GM13976 (cell line): ENCODE measurements at regions not wholly inside any gene's neighbourhood (a gene's known extent, or its start where the extent isn't known, plus 50 kb on each side); places are given as distances from the start of the nearest gene placed in this dataset.
"Not testable (repeated sequence)": the region's sequence is repeated elsewhere in the genome, so short reads cannot be mapped to it uniquely, and the experiment has no call there.

ENCODE experiments used
- DNase-seq: peaks from one replicate; pipeline ENCODE4 v3.0.0; 2012; ENCODE audit warnings: low spot score
- in situ Hi-C: fragments of 300-500 bp; cut with MboI; formaldehyde crosslinking; loops from one replicate; pipeline ENCODE4 v1.12.0; 2022; ENCODE audit warnings: low sequenced_read_pairs, mixed read lengths, inconsistent platforms; ENCODE audit not compliant: unreplicated experiment
- TF ChIP-seq, protein P1 (sequence below): IDR thresholded peaks from 2 replicates; pipeline ENCODE4 v1.5.1; 2012; ENCODE audit warnings: borderline replicate concordance, mild to moderate bottlenecking; ENCODE audit not compliant: insufficient read depth; ENCODE audit errors: extremely low read depth, missing control alignments, control extremely low read depth

DNA sequence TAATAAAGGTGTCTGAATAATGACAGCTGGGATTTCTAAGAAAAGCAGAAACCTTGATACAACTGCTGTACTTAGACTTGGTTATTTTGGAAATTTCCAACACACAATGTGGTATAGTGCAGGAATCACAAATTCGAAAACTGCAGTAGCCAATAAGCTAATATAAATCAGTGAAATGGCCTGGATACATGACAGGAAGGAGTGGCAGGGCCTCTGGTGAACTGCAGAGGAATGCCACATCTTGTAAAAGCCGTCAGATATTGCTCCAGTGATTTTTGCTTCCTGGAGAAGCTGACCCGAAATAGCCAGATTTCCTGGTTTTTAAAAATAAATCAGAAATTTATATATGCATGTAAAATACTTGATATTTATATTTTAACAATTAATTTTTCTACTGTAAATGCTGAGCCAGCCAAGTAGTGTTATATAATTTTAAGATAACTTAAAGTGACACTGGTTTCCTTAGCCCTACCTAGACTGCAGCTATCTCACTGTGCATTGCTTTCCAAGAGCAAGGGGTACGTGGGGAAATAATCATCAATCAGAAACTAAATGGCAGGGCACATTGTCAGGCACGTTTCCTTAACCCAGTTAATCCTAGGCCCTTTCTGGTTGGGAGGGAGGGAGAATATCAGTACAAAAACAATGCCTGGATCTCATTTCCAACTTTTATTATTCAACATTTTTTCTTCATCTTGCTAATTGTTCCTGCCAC is 182.4 kb downstream of the RASEF start:
- TF ChIP-seq, protein P1, sequence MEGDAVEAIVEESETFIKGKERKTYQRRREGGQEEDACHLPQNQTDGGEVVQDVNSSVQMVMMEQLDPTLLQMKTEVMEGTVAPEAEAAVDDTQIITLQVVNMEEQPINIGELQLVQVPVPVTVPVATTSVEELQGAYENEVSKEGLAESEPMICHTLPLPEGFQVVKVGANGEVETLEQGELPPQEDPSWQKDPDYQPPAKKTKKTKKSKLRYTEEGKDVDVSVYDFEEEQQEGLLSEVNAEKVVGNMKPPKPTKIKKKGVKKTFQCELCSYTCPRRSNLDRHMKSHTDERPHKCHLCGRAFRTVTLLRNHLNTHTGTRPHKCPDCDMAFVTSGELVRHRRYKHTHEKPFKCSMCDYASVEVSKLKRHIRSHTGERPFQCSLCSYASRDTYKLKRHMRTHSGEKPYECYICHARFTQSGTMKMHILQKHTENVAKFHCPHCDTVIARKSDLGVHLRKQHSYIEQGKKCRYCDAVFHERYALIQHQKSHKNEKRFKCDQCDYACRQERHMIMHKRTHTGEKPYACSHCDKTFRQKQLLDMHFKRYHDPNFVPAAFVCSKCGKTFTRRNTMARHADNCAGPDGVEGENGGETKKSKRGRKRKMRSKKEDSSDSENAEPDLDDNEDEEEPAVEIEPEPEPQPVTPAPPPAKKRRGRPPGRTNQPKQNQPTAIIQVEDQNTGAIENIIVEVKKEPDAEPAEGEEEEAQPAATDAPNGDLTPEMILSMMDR: no peak
- in situ Hi-C loops: no loop called here
- DNase-seq: no peak

DNA sequence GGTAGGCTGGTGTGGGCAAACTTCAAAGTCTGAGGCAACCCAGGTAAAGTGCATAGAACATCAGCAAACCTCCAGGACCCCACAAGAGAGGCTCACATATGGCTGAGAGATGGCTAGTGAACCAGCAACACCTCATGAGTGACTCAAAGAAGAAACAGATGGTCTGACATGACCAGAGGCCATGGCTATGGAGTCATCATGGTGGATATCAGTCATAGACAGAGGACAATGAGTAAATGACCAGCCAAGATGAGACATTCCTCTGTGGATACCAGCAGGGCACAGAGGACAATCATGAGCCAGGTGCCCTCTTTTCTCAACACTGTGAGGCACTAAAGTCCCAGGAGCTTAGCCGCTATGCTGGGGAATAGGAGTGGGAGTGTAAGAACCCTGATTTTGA is 180.8 kb downstream of the RASEF start:
- DNase-seq: no peak

DNA sequence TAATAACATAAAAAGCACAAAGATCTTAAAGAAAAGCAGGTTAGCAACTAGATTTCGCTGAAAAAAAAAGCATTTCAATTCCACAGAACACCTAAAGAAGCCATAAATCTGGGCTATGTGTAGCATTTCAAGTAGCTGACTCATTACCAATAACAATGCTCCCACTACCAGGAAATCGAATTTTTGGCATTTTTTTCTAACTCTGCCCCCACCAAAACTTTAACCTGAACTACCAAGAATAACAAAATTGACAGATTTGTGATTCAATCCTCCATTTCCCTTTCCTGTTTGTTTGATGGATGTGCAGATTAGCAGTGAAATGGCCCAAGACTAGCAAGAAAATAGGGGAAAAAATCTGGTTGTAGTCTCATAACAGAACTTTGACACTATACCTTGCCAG is 180.2 kb downstream of the RASEF start:
- DNase-seq: no peak
- in situ Hi-C loops: no loop called here
- TF ChIP-seq, protein P1: no peak

More for the DNA sequence above, 180.8 kb downstream of the RASEF start:
- in situ Hi-C loops: no loop called here
- TF ChIP-seq, protein P1: no peak

DNA sequence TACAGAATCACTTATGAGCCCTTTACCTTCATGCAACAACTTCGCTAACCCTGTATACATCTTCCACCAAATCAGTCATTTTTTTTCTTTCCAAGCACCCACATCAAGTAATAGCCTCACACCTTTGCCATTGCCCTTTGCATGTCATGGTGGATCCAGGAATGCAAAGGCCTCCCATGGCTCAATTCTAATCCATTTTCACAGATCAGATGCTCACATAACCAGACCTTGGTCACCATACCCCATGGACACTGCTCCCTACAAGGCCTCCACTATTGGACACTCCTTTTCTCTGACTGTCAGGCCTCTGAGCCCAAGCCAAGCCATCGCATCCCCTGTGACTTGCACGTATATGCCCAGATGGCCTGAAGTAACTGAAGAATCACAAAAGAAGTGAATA is 179.5 kb downstream of the RASEF start:
- TF ChIP-seq, protein P1: no peak
- DNase-seq: no peak
- in situ Hi-C loops: no loop called here

DNA sequence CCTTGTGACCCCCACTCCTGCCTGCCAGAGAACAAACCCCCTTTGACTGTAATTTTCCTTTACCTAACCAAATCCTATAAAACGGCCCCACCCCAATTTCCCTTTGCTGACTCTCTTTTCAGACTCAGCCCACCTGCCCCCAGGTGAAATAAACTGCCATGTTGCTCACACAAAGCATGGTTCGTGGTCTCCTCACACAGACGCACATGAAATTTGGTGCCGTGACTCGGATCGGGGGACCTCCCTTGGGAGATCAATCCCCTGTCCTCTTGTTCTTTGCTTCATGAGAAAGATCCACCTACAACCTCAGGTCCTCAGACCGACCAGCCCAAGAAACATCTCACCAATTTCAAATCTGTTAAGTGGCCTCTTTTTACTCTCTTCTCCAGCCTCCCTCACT is 179.0 kb downstream of the RASEF start:
- in situ Hi-C loops: not testable (repeated sequence)

DNA sequence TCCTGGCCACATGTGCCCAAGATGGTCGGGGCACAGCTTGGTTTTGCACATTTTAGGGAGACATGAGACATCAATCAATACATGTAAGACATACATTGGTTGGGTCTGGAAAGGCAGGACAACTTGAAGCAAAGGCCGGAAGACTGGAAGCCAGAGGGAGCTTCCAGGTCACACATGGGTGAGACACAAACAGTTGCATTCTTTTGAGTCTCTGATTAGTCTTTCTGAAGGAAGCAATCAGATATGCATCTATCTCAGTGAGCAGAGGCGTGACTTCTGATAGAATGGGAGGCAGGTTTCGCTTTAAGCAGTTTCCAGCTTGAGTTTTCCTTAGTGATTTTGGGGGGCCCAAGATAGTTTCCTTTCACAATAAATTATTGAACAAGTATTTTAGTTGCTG is 172.5 kb downstream of the RASEF start:
- TF ChIP-seq, protein P1: no peak
- in situ Hi-C loops: no loop called here

More for the DNA sequence above, 179.0 kb downstream of the RASEF start:
- DNase-seq: not testable (repeated sequence)

DNA sequence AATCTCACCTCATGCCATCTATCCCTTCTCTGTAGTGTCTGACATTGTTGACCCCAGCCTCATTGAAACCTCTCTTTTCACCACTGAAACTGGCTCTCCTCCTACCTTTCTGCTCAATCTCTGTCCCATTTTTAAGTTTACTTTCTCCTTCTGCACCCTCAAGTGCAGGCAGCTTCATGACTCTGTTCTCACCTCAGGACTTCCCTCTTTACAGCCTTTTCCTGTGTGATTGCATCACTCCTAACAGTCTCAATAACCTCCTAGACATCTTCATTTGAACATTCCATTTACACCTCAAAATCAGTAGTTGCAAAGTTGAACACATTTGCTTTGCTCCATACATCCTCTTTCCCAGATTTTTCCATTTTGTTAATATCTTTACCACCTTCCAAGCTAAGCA is 172.1 kb downstream of the RASEF start:
- DNase-seq: no peak
- TF ChIP-seq, protein P1: no peak
- in situ Hi-C loops: no loop called here

More for the DNA sequence above, 172.5 kb downstream of the RASEF start:
- no peak for DNase-seq
